ACC112 (cell line): ENCODE measurements at regions not wholly inside any gene's neighbourhood (a gene's known extent, or its start where the extent isn't known, plus 50 kb on each side); places are given as distances from the start of the nearest gene placed in this dataset.

Source experiments
- H2AFZ ChIP-seq: fragments of 200-600 bp; sonication (generic); one replicate; pipeline ENCODE4 v1.6.0; 2017; ENCODE audit warnings: antibody characterized with exemption, low read length; ENCODE audit not compliant: unreplicated experiment
- H3K27ac ChIP-seq: fragments of 200-600 bp; sonication (generic); 2 replicates; pipeline ENCODE4 v1.5.1; 2014; ENCODE audit warnings: low read depth, mild to moderate bottlenecking, antibody characterized with exemption, low read length, moderate library complexity
- H3K27me3 ChIP-seq: fragments of 200-600 bp; sonication (generic); 2 replicates; pipeline ENCODE4 v1.6.1; 2014; ENCODE audit warnings: mild to moderate bottlenecking, antibody characterized with exemption, low read length, moderate library complexity, mixed read lengths; ENCODE audit not compliant: insufficient read depth
- H3K36me3 ChIP-seq: fragments of 200-600 bp; sonication (generic); 2 replicates; pipeline ENCODE4 v1.6.1; 2016; ENCODE audit warnings: mild to moderate bottlenecking, antibody characterized with exemption, low read length, moderate library complexity, mixed read lengths; ENCODE audit not compliant: insufficient read depth
- H3K4me1 ChIP-seq: fragments of 200-600 bp; sonication (generic); one replicate; pipeline ENCODE4 v1.6.1; 2016; ENCODE audit warnings: low read length, mixed read lengths; ENCODE audit not compliant: insufficient read depth, unreplicated experiment, control insufficient read depth
- H3K4me3 ChIP-seq: fragments of 200-600 bp; sonication (generic); 2 replicates; pipeline ENCODE4 v1.5.1; 2014; ENCODE audit warnings: mild to moderate bottlenecking, low read depth, low read length
- H3K79me2 ChIP-seq: fragments of 200-600 bp; sonication (generic); one replicate; pipeline ENCODE4 v1.6.0; 2016; ENCODE audit warnings: low read length; ENCODE audit not compliant: control insufficient read depth, unreplicated experiment, insufficient read depth

DNA sequence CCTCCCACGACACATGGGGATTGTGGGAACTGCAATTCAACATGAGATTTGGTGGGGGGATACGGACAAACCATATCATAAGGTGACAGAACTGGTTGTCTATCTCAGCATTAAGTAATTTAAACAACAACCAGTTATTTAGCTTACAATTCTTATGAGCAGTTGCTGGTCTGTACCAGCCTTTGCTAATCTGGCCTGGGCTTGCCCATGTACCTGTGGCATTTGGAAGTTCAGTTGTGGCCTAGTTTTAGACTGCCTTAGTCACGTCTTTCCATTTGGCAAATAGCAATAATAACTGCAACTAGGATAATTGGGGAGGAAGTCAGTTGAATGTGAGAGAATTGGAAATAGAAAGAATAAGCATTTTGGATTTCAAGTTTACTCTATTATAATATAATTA lies 441.8 kb upstream of the CXADR start:
- Histone ChIP-seq H3K36me3 (no peaks in the 10 kb centered on the region), H2AFZ (no peak overlapping the region), H3K4me3 (no peak overlapping the region), H3K4me1 (no peaks in the 10 kb centered on the region), H3K27me3 (peaks cover 8% of the 10 kb centered on the region; the same call in 1 of the 2 replicates), H3K27ac (no peak overlapping the region), H3K79me2 (no peaks in the 10 kb centered on the region)

DNA sequence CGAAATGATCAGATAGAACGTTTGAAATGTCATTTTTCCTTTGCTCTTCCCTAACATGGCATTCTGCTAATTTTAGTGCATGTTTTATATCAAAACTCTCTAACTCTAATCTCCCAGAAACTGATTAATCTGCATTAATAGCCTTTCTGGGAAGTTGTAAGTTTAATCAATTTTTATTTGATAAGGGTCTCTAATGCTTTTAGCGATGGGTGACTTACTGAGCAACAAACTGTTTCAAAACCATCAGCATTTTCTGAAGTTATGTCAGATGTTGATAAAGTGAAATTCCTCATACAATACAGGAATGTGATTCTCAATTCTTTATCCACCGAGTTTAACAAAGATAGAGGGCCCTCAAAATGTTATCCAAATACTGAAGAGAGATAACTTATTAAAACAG lies 431.6 kb upstream of the CXADR start:
- Histone ChIP-seq H3K4me3 (no peak overlapping the region), H3K27ac (no peak overlapping the region)

DNA sequence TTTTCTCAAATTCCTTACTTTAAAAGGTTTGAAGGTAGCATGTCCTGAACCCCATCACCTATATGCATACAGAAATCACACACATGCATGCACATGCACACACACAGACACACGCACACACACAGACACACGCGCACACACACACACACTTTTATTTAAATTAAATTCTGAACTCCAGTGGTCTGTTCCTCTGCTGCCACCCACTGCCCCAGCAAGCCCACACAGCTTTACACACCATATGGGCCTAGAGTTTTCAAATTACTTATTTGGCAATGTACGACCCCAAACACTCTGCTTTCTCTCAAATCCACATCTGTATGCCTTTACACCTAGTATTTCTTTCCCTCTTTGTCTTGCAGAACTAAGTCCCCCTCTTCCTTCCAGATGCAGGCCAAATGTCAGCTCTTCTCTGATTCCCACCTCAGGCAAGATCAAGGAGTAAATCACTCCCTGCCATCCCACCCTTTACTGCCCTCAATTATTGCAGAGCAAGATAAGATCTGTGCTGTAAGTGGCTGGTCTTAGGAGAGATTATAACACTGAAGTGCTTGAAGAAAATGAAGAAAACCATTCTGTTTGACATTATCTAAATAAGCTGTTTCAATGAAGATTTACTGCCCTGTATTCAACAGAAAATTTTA lies 429.9 kb upstream of the CXADR start:
- Histone ChIP-seq H3K36me3 (no peaks in the 10 kb centered on the region), H3K27me3 (0 out of 2 replicates have a peak, but pooled peaks cover 2% of the 10 kb centered on the region), H2AFZ (no peak overlapping the region), H3K79me2 (no peaks in the 10 kb centered on the region), H3K4me1 (no peaks in the 10 kb centered on the region), H3K4me3 (no peak overlapping the region), H3K27ac (no peak overlapping the region)

More for the DNA sequence above, 431.6 kb upstream of the CXADR start:
- Histone ChIP-seq H3K79me2 (no peaks in the 10 kb centered on the region), H3K36me3 (no peaks in the 10 kb centered on the region), H3K27me3 (peaks cover 15% of the 10 kb centered on the region; the same call in 1 of the 2 replicates), H3K4me1 (no peaks in the 10 kb centered on the region), H2AFZ (no peak overlapping the region)

DNA sequence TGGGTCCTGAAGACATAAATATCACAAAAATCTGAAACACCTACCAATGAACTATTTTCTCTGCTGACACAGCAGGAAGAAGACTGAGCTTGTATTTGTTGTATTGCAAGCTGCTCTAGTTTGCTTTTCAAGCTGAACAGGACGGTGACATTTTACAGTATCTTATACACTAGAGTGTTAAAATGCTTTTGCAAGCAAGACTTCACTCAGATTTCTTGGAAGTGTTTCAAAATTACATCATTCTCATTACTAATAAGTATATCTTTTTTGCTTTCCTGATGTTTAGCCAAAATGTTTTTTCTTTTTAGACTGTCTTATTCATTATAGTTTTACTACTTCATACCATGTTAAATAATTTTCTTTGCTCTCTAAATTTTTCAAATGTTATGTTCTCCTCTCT lies 427.1 kb upstream of the CXADR start:
- H3K79me2 ChIP-seq: no peaks in the 10 kb centered on the region
- 0 out of 2 replicates have a peak, but pooled peaks cover 6% of the 10 kb centered on the region for H3K27me3 ChIP-seq
- no peak overlapping the region for H3K4me3 ChIP-seq
- H3K36me3 ChIP-seq: no peaks in the 10 kb centered on the region
- H2AFZ ChIP-seq: no peak overlapping the region
- H3K4me1 ChIP-seq: no peaks in the 10 kb centered on the region
- no peak overlapping the region for H3K27ac ChIP-seq

DNA sequence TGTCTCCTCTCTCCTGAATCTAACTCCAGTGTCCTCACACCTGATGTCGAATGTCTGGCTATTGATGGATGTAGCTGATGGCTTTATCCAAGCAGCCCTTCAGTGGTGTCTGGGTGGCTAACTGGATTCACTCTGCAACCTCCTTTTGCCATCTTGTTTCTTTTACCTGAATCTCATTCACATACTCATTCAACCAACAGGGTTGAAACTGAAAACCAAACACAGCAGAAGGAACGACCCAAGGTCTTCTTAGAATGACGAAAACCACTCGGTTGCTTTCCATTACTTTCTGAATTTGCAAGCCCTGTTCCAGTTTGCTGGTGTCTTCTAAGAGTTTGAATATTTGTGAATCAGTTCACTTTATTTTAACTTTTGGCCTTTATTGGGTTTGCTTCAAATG lies 424.3 kb upstream of the CXADR start:
- Histone ChIP-seq H3K79me2 (no peaks in the 10 kb centered on the region), H3K4me1 (no peaks in the 10 kb centered on the region), H3K27me3 (0 out of 2 replicates have a peak, but pooled peaks cover 6% of the 10 kb centered on the region), H3K27ac (no peak overlapping the region), H3K36me3 (no peaks in the 10 kb centered on the region), H2AFZ (no peak overlapping the region), H3K4me3 (no peak overlapping the region)

DNA sequence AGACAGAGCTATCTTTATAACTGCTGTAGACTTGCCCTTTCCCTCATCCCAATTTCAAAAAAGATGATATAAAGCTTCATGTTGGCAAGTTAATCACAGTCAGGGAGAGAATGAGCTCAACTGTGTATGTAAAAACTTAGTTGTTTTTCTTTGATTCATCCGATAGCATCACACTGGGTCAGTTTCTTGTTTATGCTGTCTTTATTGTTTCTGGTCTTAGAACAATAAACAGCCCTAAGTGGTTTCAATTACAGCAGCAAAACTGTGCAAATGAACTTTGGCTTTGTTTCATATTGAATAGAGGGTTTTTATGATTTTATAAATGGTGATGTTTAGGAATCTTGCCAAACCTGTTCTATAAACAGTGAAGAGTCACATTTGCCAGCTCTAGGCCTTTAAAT lies 423.8 kb upstream of the CXADR start:
- H3K27ac ChIP-seq: no peak overlapping the region
- 0 out of 2 replicates have a peak, but pooled peaks cover 6% of the 10 kb centered on the region for H3K27me3 ChIP-seq
- no peaks in the 10 kb centered on the region for H3K79me2 ChIP-seq
- H2AFZ ChIP-seq: no peak overlapping the region
- no peak overlapping the region for H3K4me3 ChIP-seq
- no peaks in the 10 kb centered on the region for H3K36me3 ChIP-seq
- no peaks in the 10 kb centered on the region for H3K4me1 ChIP-seq

DNA sequence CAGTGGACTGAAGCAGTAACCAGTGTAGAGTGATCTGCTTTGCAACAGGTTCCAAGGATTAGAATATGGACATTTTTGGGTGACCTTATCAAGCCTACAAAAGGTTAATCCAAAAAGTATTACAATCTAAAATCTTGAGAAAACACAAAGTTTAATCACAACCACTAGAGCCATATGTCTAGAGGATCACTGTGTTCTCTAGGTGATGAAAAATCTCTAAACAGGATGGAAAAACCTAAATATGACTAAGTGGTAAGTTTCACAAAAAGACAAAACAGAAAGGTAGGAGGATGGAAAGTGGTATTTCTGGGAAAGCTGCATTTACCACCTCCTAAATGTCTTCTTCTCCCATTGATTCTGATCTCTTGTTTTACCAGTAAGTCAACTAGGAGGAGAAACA lies 411.1 kb upstream of the CXADR start:
- no peak overlapping the region for H3K4me3 ChIP-seq
- H3K79me2 ChIP-seq: no peaks in the 10 kb centered on the region
- H2AFZ ChIP-seq: no peak overlapping the region
- H3K27me3 ChIP-seq: no peaks in the 10 kb centered on the region
- H3K27ac ChIP-seq: no peak overlapping the region
- no peaks in the 10 kb centered on the region for H3K4me1 ChIP-seq
- no peaks in the 10 kb centered on the region for H3K36me3 ChIP-seq

DNA sequence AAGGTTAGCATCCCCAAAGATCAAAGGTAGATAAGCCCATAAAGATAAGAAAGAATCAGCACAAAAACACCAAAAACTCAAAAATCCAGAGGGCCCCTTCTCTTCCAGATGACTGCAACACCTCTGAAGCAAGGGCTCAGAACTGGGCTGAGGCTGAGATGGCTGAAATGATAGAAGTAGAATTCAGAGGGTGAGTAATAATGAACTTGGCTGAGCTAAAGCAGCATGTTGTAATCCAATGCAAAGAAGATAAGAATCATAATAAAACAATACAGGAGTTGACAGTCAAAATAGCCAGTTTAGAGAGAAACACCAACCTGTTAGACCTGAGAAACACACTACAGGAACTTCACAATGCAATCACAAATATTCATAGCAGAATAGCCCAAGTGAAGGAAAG lies 406.9 kb upstream of the CXADR start:
- no peaks in the 10 kb centered on the region for H3K36me3 ChIP-seq
- H3K27me3 ChIP-seq: no peaks in the 10 kb centered on the region
- no peak overlapping the region for H2AFZ ChIP-seq
- no peaks in the 10 kb centered on the region for H3K4me1 ChIP-seq
- H3K4me3 ChIP-seq: no peak overlapping the region
- H3K79me2 ChIP-seq: no peaks in the 10 kb centered on the region
- H3K27ac ChIP-seq: no peak overlapping the region

DNA sequence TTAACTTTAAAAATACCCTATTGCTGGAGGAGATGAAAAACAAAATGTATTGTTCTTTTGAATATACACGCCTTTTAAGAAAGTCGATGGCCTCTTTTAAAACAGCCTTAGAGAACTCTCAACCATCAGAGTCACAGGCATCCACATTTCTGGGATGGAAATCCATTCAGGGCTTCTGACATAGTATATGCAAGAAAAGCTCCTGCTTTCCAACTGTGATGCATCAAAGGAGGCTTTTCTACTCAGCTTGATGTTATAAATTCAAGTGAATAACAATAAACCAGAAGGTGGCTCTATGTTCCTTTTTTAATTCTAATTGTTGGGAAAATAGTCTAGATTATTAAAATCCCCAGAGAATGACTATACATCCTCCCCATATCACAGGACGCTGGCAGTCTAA lies 398.8 kb upstream of the CXADR start:
- Histone ChIP-seq H2AFZ (no peak overlapping the region), H3K4me1 (no peaks in the 10 kb centered on the region), H3K36me3 (no peaks in the 10 kb centered on the region), H3K79me2 (no peaks in the 10 kb centered on the region), H3K4me3 (no peak overlapping the region), H3K27ac (no peak overlapping the region), H3K27me3 (peaks cover 19% of the 10 kb centered on the region)

DNA sequence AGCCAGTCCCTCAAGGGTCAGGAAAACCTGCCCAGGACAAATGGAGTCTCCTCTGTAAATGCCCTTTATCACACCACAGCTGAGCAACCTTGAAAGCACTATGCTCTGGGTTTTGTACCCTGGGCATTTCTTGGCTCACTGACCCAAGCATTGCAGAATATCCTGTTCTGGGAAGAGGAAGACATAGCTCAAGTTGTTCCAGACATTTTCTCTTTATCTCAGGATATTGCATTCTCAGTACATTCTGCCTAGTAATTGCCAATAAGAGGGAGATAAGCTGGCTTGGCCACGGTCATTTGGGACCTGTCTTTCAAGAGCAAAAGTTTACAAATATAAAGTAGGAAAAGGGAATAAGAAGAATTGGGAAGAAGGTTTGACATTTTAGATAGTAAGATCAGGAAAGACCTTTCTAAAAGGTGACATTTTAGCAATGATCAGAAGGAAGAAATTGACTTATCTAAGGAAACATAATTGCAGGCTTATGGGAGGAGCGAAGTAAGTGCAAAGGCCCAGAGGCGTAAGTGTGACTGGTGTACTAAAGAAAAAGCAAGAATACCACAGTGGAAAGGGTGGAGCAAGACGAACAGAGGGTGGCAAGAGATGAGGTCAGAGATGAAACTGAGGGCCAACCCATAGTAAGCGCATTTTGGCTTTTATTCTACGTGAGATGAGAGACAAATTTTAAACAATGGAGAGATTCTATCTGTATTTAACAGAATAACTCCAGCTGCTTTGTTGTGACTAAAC lies 394.0 kb upstream of the CXADR start:
- H3K27ac ChIP-seq: no peak overlapping the region
- H3K4me1 ChIP-seq: no peaks in the 10 kb centered on the region
- H3K4me3 ChIP-seq: no peak overlapping the region
- no peaks in the 10 kb centered on the region for H3K36me3 ChIP-seq
- H3K79me2 ChIP-seq: no peaks in the 10 kb centered on the region
- no peak overlapping the region for H2AFZ ChIP-seq
- H3K27me3 ChIP-seq: peaks cover 22% of the 10 kb centered on the region
